ENCODE measurements at regions not wholly inside any gene's neighbourhood (a gene's known extent, or its start where the extent isn't known, plus 50 kb on each side); places are given as distances from the start of the nearest gene placed in this dataset.

- TF ChIP-seq POLR2A (IDR thresholded peaks at IDR 0.05; ENCODE audit: low read length) (no peak), GATA1 (IDR thresholded peaks at IDR 0.05; ENCODE audit: low read depth, low read length) (no peak)
Measured at GRCh38 chrX:37926700-37927099, 79.3 kb upstream of the DYNLT3 start.

Data from erythroblast (primary cell).